ENCODE measurements at regions not wholly inside any gene's neighbourhood (a gene's known extent, or its start where the extent isn't known, plus 50 kb on each side); places are given as distances from the start of the nearest gene placed in this dataset.
A peak's percentile ranks its signal among the peaks of the same experiment; 100 is the strongest.
"Not testable (repeated sequence)": the region's sequence is repeated elsewhere in the genome, so short reads cannot be mapped to it uniquely, and the experiment has no call there.

- peak; percentile 5 for DNase-seq
These were observed 52.3 kb upstream of the ZNF33B start for GRCh38 chr10:42690449-42691360.

DNA sequence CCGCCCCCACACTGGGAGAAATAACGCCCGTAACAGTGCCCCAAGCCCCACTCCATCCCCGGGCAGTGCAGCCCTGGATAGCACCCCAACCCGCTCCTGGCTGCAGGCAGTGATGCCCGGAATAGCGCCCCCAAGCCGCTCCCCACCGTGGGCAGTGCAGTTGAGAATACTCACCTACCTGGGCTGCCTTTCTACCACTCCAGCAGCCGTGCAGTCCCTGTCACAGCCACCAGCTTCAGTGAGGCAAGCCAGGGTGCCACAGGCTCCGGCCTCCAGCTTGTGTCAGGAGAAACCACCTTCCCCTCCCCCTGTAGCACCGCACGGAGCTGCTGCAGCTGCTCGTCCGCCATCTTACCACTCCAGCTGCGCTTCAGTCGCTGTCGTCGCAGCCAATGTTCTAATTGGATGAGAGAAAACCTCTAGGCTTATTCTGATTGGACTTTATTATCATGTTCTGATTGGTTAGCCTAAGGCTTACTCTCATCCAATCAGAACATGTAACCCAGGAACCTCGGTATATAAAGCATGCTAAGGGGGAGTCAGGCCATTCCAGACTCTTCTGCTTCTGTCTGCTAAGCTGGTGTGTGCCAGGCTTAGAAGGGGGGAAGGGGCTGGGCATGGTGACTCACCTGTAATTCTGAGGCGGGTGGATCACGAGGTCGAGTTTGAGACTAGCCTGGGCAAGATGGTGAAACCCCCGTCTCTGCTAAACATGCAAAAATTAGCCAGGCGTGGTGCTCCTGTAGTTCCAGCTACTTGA lies 53.2 kb upstream of the ZNF33B start:
- peak; percentile 47 for DNase-seq

GRCh38 chr10:42697926-42698325 lies 59.6 kb upstream of the ZNF33B start:
- no peak for DNase-seq

DNA sequence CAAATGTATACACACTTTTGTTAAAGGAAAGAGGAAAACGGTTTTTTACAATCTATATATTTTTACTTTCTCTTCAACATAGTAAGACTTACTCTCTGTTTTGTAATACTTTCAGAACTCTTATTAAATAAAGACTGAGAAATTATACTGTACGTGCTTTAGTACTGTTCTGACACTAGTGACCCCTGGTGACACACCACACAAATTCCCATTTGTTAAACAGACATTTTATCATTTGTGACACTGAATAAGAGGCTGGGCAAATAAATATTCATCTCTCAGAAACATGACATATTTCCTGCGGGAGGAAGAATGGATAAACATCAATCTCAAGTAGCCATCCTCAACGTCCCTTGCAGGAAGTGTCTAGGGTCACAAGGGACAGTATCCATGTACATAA lies 68.9 kb upstream of the ZNF33B start:
- DNase-seq = no peak

- not testable (repeated sequence) for DNase-seq
These were observed 63.3 kb upstream of the BMS1 start for GRCh38 chr10:42719339-42719738.

DNA sequence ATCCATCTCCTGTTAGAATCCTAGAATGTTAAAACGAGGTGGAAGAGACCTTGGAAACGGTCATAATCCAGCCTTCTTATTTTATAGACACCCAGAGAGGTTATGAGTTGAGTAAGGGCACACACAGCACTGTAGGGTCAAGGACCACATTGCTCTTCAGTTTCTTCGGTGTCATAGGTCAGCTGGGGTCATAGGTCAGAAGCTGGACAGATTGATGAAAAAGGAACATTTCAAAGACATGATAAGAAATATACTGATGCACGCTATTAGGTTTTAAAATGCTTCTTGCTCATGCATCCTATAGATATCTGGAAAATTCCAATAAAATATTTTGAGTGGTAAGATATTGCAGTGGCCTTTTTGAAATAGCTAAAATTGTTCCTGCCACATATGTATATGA lies 60.0 kb upstream of the BMS1 start:
- DNase-seq = no peak

- DNase-seq = not testable (repeated sequence)
These were observed 59.0 kb upstream of the BMS1 start for GRCh38 chr10:42723549-42723948.

DNA sequence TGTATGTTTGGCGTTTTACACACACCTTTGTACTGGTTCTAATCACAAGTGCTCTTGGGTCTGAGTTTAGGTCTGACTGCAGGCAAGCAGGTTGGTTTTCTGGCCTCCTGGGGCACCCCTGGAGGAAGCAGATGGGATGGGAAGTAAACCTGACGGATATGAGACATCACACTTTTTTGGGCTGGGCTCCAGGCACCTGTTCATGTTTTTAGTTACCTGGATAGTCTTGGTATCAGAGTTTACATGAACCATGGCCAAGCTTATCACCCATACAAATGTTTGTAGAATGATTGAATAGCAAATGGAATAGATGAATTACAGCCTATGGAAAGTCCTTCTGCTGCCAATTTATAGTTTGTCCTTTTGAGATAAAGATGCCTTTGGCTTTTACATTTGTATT lies 57.9 kb upstream of the BMS1 start:
- DNase-seq = not testable (repeated sequence)

DNA sequence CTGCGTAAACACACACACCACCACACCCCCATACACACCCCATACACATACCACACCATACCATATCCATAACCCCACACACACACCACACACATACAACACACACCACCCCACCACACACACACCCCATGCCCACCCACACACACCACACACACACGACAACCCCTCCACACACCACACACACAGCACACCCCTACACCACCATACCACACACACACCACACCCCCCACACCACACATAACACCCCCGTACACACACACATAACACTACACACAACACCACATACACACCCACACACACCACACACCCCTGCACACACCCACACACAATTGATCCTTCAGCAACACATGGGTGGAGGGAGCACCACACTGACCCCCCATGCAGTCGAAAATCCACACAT lies 50.3 kb upstream of the BMS1 start:
- DNase-seq = no peak
